ENCODE measurements at regions not wholly inside any gene's neighbourhood (a gene's known extent, or its start where the extent isn't known, plus 50 kb on each side); places are given as distances from the start of the nearest gene placed in this dataset.
A peak's percentile ranks its signal among the peaks of the same experiment; 100 is the strongest.

GRCh38 chr1:201594575-201595245, 55.8 kb downstream of the NAV1 start (continued):
- no peak for TF ChIP-seq MEF2A (IDR thresholded peaks at IDR 0.05; ENCODE audit: borderline replicate concordance, low read depth)
- no peak for TF ChIP-seq ELF1 (IDR thresholded peaks at IDR 0.05)
- TF ChIP-seq TCF12 (IDR thresholded peaks at IDR 0.05), result no peak
- no peak for TF ChIP-seq FOXJ3 (CRISPR knock-in tag; IDR thresholded peaks at IDR 0.05)
- TF ChIP-seq REST (IDR thresholded peaks at IDR 0.05; ENCODE audit: low read depth, low read length), result peak; percentile 99
- TF ChIP-seq YY1 (IDR thresholded peaks at IDR 0.05; ENCODE audit: low read depth), result no peak
- TF ChIP-seq POLR2AphosphoS5 (IDR thresholded peaks at IDR 0.05; ENCODE audit: low read depth, low read length), result no peak
- TF ChIP-seq EP300 (IDR thresholded peaks at IDR 0.05; ENCODE audit: borderline replicate concordance in 1 of 2, low read depth in 1 of 2, low read length in 1 of 2), result peak in 1 of 2 experiments; percentile 43; a peak in 1 of 4 replicates
- peak; percentile 24; the same call in 1 of the 2 replicates for TF ChIP-seq MXI1 (IDR thresholded peaks at IDR 0.05; ENCODE audit: low read depth, low read length)
- no peak for TF ChIP-seq TEAD4 (IDR thresholded peaks at IDR 0.05; ENCODE audit: borderline replicate concordance, insufficient read depth)

GRCh38 chr1:201595381-201595780, 56.5 kb downstream of the NAV1 start:
- CTCF ChIA-PET, result interaction anchor here (2.7 kb wide), 1 partner anchor 36 kb away, joined by 10 read pairs; no protein-coding TSS in a partner anchor
- POLR2A ChIA-PET, result no interaction called here
- Histone ChIP-seq H3K79me2 (ENCODE audit: insufficient read depth) (peaks cover 90% of the 10 kb centered on the region), H3K4me3 (ENCODE audit: low read depth in 2 of 2, low read length in 1 of 2) (no peak overlapping the region), H3K4me1 (ENCODE audit: control insufficient read depth in 1 of 2, insufficient read depth in 2 of 2, low read depth in 1 of 2, low read length in 1 of 2) (peaks cover 51 to 62% of the 10 kb centered on the region in 2 experiments), H3K4me2 (no peak overlapping the region), H4K20me1 (ENCODE audit: insufficient read depth) (peaks cover 34% of the 10 kb centered on the region), H3K9me2 (no peaks in the 10 kb centered on the region), H2AFZ (ENCODE audit: low read depth) (no peak overlapping the region), H3K9me3 (no peaks in the 10 kb centered on the region), H3K27ac (ENCODE audit: low read depth in 2 of 2, low read length in 1 of 2) (peak overlapping the region in 1 of 2 experiments; percentile 98; a peak in 2 of 4 replicates), H3K27me3 (ENCODE audit: insufficient read depth) (no peaks in the 10 kb centered on the region), H3F3A (replicated peaks; ENCODE audit: insufficient read depth) (peaks cover 46% of the 10 kb centered on the region), H3K36me3 (replicated peaks in 1 of 2; ENCODE audit: control insufficient read depth in 1 of 2, insufficient read depth in 2 of 2, low read length in 1 of 2) (peaks cover 27 to 49% of the 10 kb centered on the region in 2 experiments), H3K9ac (no peak overlapping the region)
- DNase-seq, result no peak
- WGBS (ENCODE audit: low lambda C conversion rate), result 91% methylated on average over 3 of the region's 4 CpGs
- no peak for TF ChIP-seq SMC3 (IDR thresholded peaks at IDR 0.05; ENCODE audit: low read depth, low read length)
- no peak for TF ChIP-seq EP300 (IDR thresholded peaks at IDR 0.05; ENCODE audit: borderline replicate concordance in 1 of 2, low read depth in 1 of 2, low read length in 1 of 2)
- no peak for TF ChIP-seq USF1 (IDR thresholded peaks at IDR 0.05; ENCODE audit: borderline replicate concordance, low read depth)
- no peak for TF ChIP-seq RXRA (IDR thresholded peaks at IDR 0.05; ENCODE audit: borderline replicate concordance, low read depth)
- TF ChIP-seq SIN3A (IDR thresholded peaks at IDR 0.05; ENCODE audit: borderline replicate concordance, low read depth, low read length), result no peak
- no peak for TF ChIP-seq FOXM1 (IDR thresholded peaks at IDR 0.05; ENCODE audit: low read depth)
- no peak for TF ChIP-seq RFX5 (IDR thresholded peaks at IDR 0.05; ENCODE audit: low read length)
- no peak for TF ChIP-seq MXI1 (IDR thresholded peaks at IDR 0.05; ENCODE audit: low read depth, low read length)
- TF ChIP-seq FOXJ3 (CRISPR knock-in tag; IDR thresholded peaks at IDR 0.05), result no peak
- no peak for TF ChIP-seq MAX (IDR thresholded peaks at IDR 0.05; ENCODE audit: low read depth)
- TF ChIP-seq GATA2 (CRISPR knock-in tag; IDR thresholded peaks at IDR 0.05), result no peak
- no peak for TF ChIP-seq GABPA (IDR thresholded peaks at IDR 0.05; ENCODE audit: low read depth)
- no peak for TF ChIP-seq REST (IDR thresholded peaks at IDR 0.05; ENCODE audit: low read depth, low read length)
- TF ChIP-seq ELF1 (IDR thresholded peaks at IDR 0.05), result no peak
- TF ChIP-seq TAF1 (IDR thresholded peaks at IDR 0.05; ENCODE audit: borderline replicate concordance, low read depth, low read length), result no peak
